ENCODE measurements at regions not wholly inside any gene's neighbourhood (a gene's known extent, or its start where the extent isn't known, plus 50 kb on each side); places are given as distances from the start of the nearest gene placed in this dataset.

DNA sequence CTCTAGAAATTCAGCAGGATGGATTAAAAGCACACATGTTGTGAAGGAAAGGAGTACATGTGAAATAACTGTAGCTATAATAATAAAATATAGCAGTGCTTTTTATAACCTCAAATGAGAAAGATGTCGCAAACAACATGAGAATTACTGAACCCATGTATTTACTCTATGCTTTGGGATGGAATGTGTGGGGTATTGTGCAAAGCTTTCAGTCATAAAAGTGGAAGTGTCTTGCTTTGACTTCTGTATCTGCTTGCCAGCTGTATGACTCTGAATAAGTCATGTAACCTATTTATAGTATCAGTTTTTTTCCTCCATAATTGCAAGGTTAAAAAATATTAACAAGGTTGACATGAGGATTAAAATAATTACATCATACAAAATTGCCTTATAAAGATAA, 519.3 kb upstream of the CADM2 start:
- H3K4me3 ChIP-seq (ENCODE audit: low read depth, low read length) = no peak overlapping the region
- DNase-seq (ENCODE audit: low read depth) = peak; percentile 2
- TF ChIP-seq MYC (IDR thresholded peaks at IDR 0.05; ENCODE audit: low read depth, low read length) (no peak), CTCF (IDR thresholded peaks at IDR 0.05; ENCODE audit: low read depth, low read length) (no peak), MAX (IDR thresholded peaks at IDR 0.05; ENCODE audit: low read depth, low read length) (no peak), POLR2A (IDR thresholded peaks at IDR 0.05; ENCODE audit: extremely low read depth, insufficient read length) (no peak)

DNA sequence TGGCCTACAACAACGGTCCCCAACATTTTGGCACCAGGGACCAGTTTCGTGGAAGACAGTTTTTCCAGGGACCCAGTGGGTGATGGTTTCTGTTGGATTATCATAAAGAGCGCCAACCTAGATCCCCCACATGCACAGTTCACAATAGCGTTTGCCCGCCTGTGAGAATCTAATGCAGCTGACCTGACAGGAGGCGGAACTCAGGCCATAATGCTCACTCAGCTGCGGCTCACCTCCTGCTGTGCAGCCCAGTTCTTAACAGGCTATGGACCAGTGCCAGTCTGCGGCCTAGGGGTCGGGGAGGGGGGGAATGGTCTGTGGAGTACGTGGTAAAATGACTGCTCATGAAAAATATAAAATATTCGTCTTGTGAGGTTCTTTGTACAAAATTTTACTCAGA, 518.5 kb upstream of the CADM2 start:
- TF ChIP-seq CTCF (IDR thresholded peaks at IDR 0.05; ENCODE audit: low read depth, low read length) = no peak
- no peak for TF ChIP-seq MYC (IDR thresholded peaks at IDR 0.05; ENCODE audit: low read depth, low read length)
- TF ChIP-seq POLR2A (IDR thresholded peaks at IDR 0.05; ENCODE audit: extremely low read depth, insufficient read length) = no peak
- no peak for TF ChIP-seq MAX (IDR thresholded peaks at IDR 0.05; ENCODE audit: low read depth, low read length)
- H3K4me3 ChIP-seq (ENCODE audit: low read depth, low read length) = no peak overlapping the region
- DNase-seq (ENCODE audit: low read depth) = no peak

GRCh38 chr3:84442533-84442932, 516.3 kb upstream of the CADM2 start:
- no peak overlapping the region for H3K4me3 ChIP-seq (ENCODE audit: low read depth, low read length)
- no peak for DNase-seq (ENCODE audit: low read depth)
- TF ChIP-seq POLR2A (IDR thresholded peaks at IDR 0.05; ENCODE audit: extremely low read depth, insufficient read length) = no peak
- TF ChIP-seq MYC (IDR thresholded peaks at IDR 0.05; ENCODE audit: low read depth, low read length) = no peak
- no peak for TF ChIP-seq CTCF (IDR thresholded peaks at IDR 0.05; ENCODE audit: low read depth, low read length)
- TF ChIP-seq MAX (IDR thresholded peaks at IDR 0.05; ENCODE audit: low read depth, low read length) = no peak

- no peak for TF ChIP-seq CTCF (IDR thresholded peaks at IDR 0.05; ENCODE audit: low read depth, low read length)
- TF ChIP-seq MYC (IDR thresholded peaks at IDR 0.05; ENCODE audit: low read depth, low read length) = no peak
- no peak for TF ChIP-seq MAX (IDR thresholded peaks at IDR 0.05; ENCODE audit: low read depth, low read length)
- no peak for TF ChIP-seq POLR2A (IDR thresholded peaks at IDR 0.05; ENCODE audit: extremely low read depth, insufficient read length)
- DNase-seq (ENCODE audit: low read depth) = no peak
- no peak overlapping the region for H3K4me3 ChIP-seq (ENCODE audit: low read depth, low read length)
Measured at GRCh38 chr3:84444726-84445521, 513.9 kb upstream of the CADM2 start.

- TF ChIP-seq CTCF (IDR thresholded peaks at IDR 0.05; ENCODE audit: low read depth, low read length) (no peak), POLR2A (IDR thresholded peaks at IDR 0.05; ENCODE audit: extremely low read depth, insufficient read length) (no peak), MYC (IDR thresholded peaks at IDR 0.05; ENCODE audit: low read depth, low read length) (no peak), MAX (IDR thresholded peaks at IDR 0.05; ENCODE audit: low read depth, low read length) (no peak)
- no peak for DNase-seq (ENCODE audit: low read depth)
- no peak overlapping the region for H3K4me3 ChIP-seq (ENCODE audit: low read depth, low read length)
Measured at GRCh38 chr3:84487296-84487695, 471.5 kb upstream of the CADM2 start.

Data from NB4 (cell line).